ENCODE measurements at regions not wholly inside any gene's neighbourhood (a gene's known extent, or its start where the extent isn't known, plus 50 kb on each side); places are given as distances from the start of the nearest gene placed in this dataset.
"Not testable (repeated sequence)": the region's sequence is repeated elsewhere in the genome, so short reads cannot be mapped to it uniquely, and the experiment has no call there.

- peak in 2 of 4 experiments; percentile 10 for DNase-seq
Observed at GRCh38 chr18:8882632-8883408, 177.5 kb downstream of the MTCL1 start.

GRCh38 chr18:8883409-8883668 lies 178.0 kb downstream of the MTCL1 start:
- DNase-seq = no peak

- not testable (repeated sequence) for DNase-seq
Observed at GRCh38 chr18:8887877-8888276, 182.5 kb downstream of the MTCL1 start.

GRCh38 chr18:8889489-8889888 lies 184.1 kb downstream of the MTCL1 start:
- no peak for DNase-seq

- not testable (repeated sequence) for DNase-seq
Observed at GRCh38 chr18:8890503-8890902, 185.1 kb downstream of the MTCL1 start.

- DNase-seq = peak; percentile 17 to 54 (median 21)
Observed at GRCh38 chr18:8890957-8891464, 185.7 kb downstream of the MTCL1 start.

- DNase-seq = no peak
Observed at GRCh38 chr18:8893221-8893620, 187.9 kb downstream of the MTCL1 start.

GRCh38 chr18:8893628-8894231 lies 188.4 kb downstream of the MTCL1 start:
- DNase-seq = no peak

GRCh38 chr18:8894823-8895222 lies 189.5 kb downstream of the MTCL1 start:
- no peak for DNase-seq

GRCh38 chr18:8895341-8895740 lies 190.0 kb downstream of the MTCL1 start:
- no peak for DNase-seq

- DNase-seq = peak in 3 of 4 experiments; percentile 10 to 23 (median 17)
Observed at GRCh38 chr18:8895987-8896619, 190.7 kb downstream of the MTCL1 start.

GRCh38 chr18:8899000-8899399 lies 193.6 kb downstream of the MTCL1 start:
- DNase-seq = no peak

- DNase-seq = no peak
Observed at GRCh38 chr18:8900552-8900951, 195.2 kb downstream of the MTCL1 start.

GRCh38 chr18:8901019-8901418 lies 195.7 kb downstream of the MTCL1 start:
- DNase-seq = no peak

GRCh38 chr18:8904316-8904715 lies 198.2 kb upstream of the NDUFV2 start:
- DNase-seq = no peak

- DNase-seq = no peak
Observed at GRCh38 chr18:8908792-8909510, 193.5 kb upstream of the NDUFV2 start.

GRCh38 chr18:8910186-8910822 lies 192.2 kb upstream of the NDUFV2 start:
- no peak for DNase-seq

- no peak for DNase-seq
Observed at GRCh38 chr18:8910843-8911242, 191.7 kb upstream of the NDUFV2 start.

GRCh38 chr18:8911408-8912340 lies 190.8 kb upstream of the NDUFV2 start:
- no peak for DNase-seq

- no peak for DNase-seq
Observed at GRCh38 chr18:8912348-8913326, 189.9 kb upstream of the NDUFV2 start.

Data from suppressor macrophage (primary cell).